Cardiac muscle cell (in vitro differentiated cells and primary cell): ENCODE measurements at regions not wholly inside any gene's neighbourhood (a gene's known extent, or its start where the extent isn't known, plus 50 kb on each side); places are given as distances from the start of the nearest gene placed in this dataset.

Source experiments
- DNase-seq, 2 donors: peaks; one replicate each; pipeline versions ENCODE4 v3.0.0 to v3.0.0-alpha.2; 2010 to 2017; ENCODE audit warnings: low read depth in 1 of 2, low spot score in 1 of 2
- H3K27ac ChIP-seq: fragments of 200-600 bp; sonication (generic); 2 replicates; pipeline ENCODE4 v1.5.1; 2016
- H3K27me3 ChIP-seq: fragments of 200-600 bp; sonication (generic); 2 replicates; pipeline ENCODE4 v1.6.0; 2016; ENCODE audit warnings: control low read depth
- H3K36me3 ChIP-seq: fragments of 200-600 bp; sonication (generic); 2 replicates; pipeline ENCODE4 v1.5.1; 2016; ENCODE audit warnings: control low read depth
- H3K4me1 ChIP-seq: fragments of 200-600 bp; sonication (generic); 2 replicates; pipeline ENCODE4 v1.8.1; 2017; ENCODE audit warnings: low read depth, mild to moderate bottlenecking, mixed run types
- H3K4me3 ChIP-seq: fragments of 200-600 bp; sonication (generic); 2 replicates; pipeline ENCODE4 v1.5.1; 2016; ENCODE audit warnings: mild to moderate bottlenecking
- H3K9me3 ChIP-seq: fragments of 200-600 bp; sonication (generic); 2 replicates; pipeline ENCODE4 v1.5.1; 2017; ENCODE audit warnings: low read depth, mild to moderate bottlenecking, control low read depth
- CTCF ChIP-seq: IDR thresholded peaks from 2 replicates; pipeline ENCODE4 v1.5.1; 2012; ENCODE audit warnings: low read depth, mild to moderate bottlenecking, low read length

- no peaks in the 10 kb centered on the region for H3K9me3 ChIP-seq
- no peak overlapping the region for H3K4me3 ChIP-seq
- no peaks in the 10 kb centered on the region for H3K4me1 ChIP-seq
- no peak overlapping the region for H3K27ac ChIP-seq
- no peak for TF ChIP-seq CTCF
- DNase-seq: no peak
- no peaks in the 10 kb centered on the region for H3K27me3 ChIP-seq
- H3K36me3 ChIP-seq: no peaks in the 10 kb centered on the region
These were observed 75.7 kb upstream of the PIK3R1 start for GRCh38 chr5:68139611-68140441.

GRCh38 chr5:68137511-68138140 lies 77.9 kb upstream of the PIK3R1 start:
- TF ChIP-seq CTCF: no peak
- H3K4me1 ChIP-seq: no peaks in the 10 kb centered on the region
- no peaks in the 10 kb centered on the region for H3K36me3 ChIP-seq
- H3K27ac ChIP-seq: no peak overlapping the region
- DNase-seq: no peak
- H3K4me3 ChIP-seq: no peak overlapping the region
- H3K9me3 ChIP-seq: no peaks in the 10 kb centered on the region
- no peaks in the 10 kb centered on the region for H3K27me3 ChIP-seq

GRCh38 chr5:68134669-68135313 lies 80.8 kb upstream of the PIK3R1 start:
- no peaks in the 10 kb centered on the region for H3K9me3 ChIP-seq
- no peaks in the 10 kb centered on the region for H3K36me3 ChIP-seq
- H3K4me1 ChIP-seq: no peaks in the 10 kb centered on the region
- H3K4me3 ChIP-seq: no peak overlapping the region
- TF ChIP-seq CTCF: no peak
- H3K27me3 ChIP-seq: no peaks in the 10 kb centered on the region
- DNase-seq: no peak
- no peak overlapping the region for H3K27ac ChIP-seq

- no peak for TF ChIP-seq CTCF
- peak in 1 of 2 donors; percentile 55 for DNase-seq
- H3K9me3 ChIP-seq: no peaks in the 10 kb centered on the region
These were observed 81.4 kb upstream of the PIK3R1 start for GRCh38 chr5:68134033-68134668.

GRCh38 chr5:68130253-68130652 lies 85.3 kb upstream of the PIK3R1 start:
- no peak for DNase-seq
- H3K9me3 ChIP-seq: no peaks in the 10 kb centered on the region
- TF ChIP-seq CTCF: no peak
- no peaks in the 10 kb centered on the region for H3K27me3 ChIP-seq
- no peaks in the 10 kb centered on the region for H3K36me3 ChIP-seq
- no peak overlapping the region for H3K4me3 ChIP-seq
- H3K4me1 ChIP-seq: no peaks in the 10 kb centered on the region
- no peak overlapping the region for H3K27ac ChIP-seq

More at GRCh38 chr5:68134033-68134668, 81.4 kb upstream of the PIK3R1 start:
- H3K27ac ChIP-seq: no peak overlapping the region
- H3K36me3 ChIP-seq: no peaks in the 10 kb centered on the region
- H3K4me3 ChIP-seq: no peak overlapping the region
- no peaks in the 10 kb centered on the region for H3K4me1 ChIP-seq
- no peaks in the 10 kb centered on the region for H3K27me3 ChIP-seq
